Amygdala (tissue), 56 donors: ENCODE measurements at regions not wholly inside any gene's neighbourhood (a gene's known extent, or its start where the extent isn't known, plus 50 kb on each side); places are given as distances from the start of the nearest gene placed in this dataset.
"Not testable (repeated sequence)": the region's sequence is repeated elsewhere in the genome, so short reads cannot be mapped to it uniquely, and the experiment has no call there.

Experiments used
- DNase-seq, 56 donors: peaks; one replicate each; lab custom pipeline; 2025; lab: John Stamatoyannopoulos, UW

DNA sequence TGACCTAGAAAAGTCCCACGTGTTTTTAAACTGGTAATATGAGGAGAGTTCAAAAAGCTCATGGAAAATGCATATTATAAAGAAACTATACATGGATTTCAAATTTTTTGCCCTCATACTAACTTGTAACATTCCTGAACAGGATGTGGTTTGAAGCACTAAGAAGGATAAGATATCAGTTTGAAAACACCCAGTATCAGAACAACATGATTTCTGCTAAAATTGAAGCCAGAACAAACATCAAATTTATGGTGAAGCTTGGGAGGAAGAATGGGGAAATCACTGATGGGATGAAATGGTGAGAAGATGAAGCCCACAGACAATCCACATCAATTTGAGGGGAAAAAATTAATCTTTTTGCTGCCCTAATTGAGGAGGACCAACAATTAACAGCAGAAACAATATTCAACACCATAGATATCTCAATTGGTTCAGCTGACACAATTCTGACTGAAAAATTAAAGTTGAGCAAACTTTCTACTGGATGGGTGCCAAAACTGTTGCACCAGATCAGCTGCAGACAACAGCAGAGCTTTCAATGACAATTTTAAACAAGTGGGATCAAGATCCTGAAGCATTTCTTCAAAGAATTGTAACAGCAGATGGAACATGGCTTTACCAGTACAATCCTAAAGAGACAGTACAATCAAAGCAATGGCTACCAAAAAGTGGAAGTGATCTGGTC lies 113.2 kb upstream of the SNX2 start:
- no peak for DNase-seq

DNA sequence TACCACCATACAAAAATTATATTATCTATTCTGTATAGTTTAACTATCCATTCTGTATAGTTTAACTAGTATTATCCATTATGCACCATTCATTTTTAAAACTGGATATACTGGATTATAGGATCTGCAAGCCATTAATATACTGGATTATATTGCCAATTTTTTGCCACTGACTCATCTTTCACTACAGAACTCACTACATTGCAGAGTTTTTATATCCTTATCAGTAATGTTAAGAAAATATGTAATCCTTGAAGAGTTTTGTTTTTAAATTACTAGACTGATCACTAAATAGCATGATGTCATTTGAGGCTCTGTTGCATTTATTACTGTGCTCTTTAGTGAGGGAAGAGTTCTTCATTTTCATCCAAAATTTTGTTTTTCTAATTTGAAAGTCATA lies 109.8 kb upstream of the SNX2 start:
- no peak for DNase-seq

DNA sequence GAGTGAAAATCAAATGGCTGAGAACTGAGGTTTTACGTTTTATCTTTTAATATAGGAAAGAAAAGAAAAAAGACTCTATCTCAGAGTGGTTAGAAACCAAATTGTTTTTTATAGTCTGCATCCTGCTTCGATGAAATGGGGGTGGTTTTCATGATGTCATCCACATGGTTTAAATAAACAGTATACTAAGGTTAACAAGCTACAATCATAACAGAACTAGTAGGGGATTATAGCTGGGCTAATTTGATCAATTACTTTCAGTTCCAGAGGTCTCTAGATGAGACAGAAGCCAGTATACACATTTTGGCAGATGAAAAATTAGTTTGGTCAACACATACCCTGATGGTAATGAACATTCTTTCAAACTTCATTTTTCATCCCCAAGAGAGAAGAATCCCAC lies 106.3 kb upstream of the SNX2 start:
- no peak for DNase-seq

DNA sequence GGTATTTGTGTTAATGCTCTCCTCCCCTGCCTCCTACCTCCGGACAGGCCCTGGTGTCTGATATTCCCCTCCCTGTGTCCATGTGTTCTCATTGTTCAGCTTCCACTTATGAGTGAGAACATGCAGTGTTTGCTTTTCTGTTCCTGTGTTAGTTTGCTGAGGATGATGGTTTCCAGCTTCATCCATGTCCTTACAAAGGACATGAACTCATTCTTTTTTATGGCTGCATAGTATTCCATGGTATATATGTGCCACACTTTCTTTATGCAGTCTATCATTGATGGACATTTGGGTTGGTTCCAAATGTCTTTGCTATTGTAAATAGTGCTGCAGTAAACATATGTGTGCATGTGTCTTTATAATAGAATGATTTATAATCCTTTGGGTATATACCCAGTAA lies 105.2 kb upstream of the SNX2 start:
- DNase-seq = not testable (repeated sequence)

DNA sequence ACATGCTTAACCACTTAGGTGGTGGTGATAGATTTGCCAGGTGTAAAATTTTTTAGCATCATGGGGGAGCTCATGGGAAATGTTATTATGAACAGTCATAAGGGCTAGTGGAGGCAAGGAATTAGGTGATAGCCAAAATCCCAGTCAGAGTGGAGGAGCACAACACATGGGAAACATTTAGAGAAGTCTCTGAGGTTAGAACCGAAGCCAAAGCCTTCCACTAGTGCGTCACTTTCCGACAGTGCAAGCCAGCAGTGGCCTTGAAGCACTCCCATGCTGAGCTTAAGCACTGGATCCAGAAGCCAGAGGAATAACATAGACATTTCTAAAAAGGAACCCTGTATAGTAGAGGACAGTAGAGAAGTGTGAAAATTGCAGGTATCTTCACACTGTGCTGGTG lies 101.5 kb upstream of the SNX2 start:
- no peak for DNase-seq

DNA sequence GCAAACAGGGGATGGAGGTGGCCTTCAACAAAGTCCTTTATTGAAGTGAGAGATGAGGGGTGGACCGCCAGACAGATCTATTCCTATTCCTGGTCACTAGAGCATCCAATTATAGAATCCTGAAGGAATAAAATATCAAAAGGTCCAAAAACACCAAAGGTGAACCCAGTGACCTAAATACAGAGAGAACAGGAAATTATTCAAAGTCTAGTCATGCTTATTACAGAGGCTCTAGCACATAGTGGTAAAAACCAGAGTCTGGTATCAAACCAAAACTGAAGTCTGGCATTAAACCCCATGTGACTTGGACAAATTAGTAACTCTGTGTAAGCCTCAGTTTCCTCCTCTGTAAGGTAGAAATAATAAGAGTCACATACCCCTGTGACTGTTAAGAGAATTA lies 100.5 kb upstream of the SNX2 start:
- no peak for DNase-seq

DNA sequence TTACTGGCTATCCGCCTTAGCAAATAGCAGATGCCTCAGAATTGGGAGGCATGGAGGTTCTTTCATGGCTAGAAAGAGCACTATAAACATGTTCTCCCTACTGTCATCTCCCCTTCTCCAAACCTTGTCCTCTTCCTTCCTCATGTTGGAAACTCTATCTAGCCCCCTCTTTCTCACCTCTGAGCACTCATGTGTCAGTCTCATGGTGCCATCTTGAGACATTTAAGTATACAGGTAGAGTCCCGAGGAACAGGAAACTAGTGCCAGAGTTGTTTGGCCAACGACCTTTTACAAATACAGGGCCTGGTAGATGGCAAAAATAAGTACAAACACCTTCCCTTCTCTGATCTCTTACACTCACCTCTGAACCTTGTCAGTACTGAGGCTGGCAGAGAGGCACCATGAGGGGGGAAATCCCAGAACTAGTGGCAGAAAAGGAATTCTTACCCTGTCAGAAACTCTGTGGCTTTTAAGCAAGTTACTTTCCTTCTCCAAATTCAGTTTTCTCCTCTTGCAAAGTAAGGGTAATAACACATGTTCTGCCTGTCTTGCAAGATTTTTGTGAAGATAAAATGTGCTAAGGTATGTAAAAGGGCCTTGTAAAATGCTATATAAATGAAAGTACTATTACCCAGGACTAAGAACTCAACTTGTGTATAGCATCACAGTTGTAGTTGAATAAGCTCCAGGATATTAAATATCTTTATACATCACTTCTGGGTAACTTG lies 94.1 kb upstream of the SNX2 start:
- no peak for DNase-seq

DNA sequence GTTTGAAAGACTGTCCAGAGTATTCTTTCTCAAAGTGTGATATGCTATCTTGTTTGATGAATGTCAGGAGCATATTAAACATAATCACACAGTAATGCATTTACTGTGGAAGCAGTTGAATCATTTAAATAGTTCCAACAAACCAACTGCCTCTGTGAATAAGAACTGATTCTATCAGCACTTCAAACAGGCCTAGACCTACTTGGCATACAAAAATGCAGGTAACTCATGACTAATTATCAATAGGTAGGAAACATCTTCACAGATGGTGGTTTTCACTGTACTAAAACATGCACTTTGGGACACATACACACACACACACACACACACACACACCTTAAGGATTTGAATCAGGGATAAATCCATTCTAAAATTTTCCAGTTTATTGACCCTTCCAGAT lies 91.2 kb upstream of the SNX2 start:
- DNase-seq = no peak

DNA sequence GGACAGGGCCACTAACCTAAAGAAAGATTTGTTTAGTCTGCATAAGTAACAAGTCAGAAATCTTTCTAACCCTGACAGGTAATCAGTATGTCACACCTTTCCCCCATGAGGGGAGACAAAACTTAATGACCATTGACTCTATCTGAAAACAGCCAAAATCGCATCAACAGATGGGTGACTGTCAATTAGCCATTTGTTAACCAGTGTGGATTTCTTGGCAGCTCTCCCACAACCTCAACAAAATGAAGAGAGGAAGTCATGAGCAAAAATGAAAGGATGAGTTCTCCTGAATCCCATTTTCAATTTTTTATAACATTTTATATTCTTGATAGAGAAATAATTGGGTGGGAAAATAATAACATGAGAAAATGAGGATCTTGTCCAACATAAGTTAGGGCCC lies 84.6 kb upstream of the SNX2 start:
- DNase-seq = no peak

DNA sequence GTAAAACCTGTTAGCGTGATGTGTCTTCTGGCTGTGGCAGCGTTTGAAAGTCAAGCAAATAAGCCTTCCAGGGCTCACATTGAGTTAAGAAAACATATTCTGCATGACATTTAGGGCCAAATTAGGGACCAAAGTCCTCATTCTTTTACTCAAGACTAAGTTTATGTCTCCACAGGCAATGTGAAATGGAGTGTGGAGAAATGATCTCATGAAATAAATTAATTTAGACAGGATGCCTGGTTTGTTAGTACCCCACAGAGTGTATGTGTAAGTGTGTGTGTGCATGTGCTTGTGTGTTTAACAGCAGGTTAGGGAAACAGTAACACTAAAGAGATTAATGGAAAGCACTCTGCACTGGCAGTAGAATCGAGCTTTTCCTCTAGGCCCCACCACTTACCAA lies 82.9 kb upstream of the SNX2 start:
- DNase-seq = no peak

DNA sequence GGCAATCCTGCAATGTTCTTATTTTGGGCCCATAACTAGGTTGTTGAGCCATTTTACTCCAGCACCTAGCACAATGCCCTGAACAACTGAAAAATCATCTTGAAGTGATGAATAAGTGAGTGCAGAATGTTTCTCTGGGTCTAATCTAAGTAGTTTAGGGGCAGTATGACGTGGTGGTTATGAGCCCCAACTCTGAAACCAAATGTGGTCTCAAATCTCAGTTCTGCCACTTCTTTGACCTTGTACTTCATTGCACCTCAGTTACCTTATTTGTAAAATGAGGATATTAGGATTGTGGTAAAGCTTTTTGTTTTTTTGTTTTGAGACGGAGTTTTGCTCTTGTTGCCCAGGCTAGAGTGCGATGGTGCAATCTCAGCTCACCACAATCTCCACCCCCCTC lies 80.9 kb upstream of the SNX2 start:
- no peak for DNase-seq

DNA sequence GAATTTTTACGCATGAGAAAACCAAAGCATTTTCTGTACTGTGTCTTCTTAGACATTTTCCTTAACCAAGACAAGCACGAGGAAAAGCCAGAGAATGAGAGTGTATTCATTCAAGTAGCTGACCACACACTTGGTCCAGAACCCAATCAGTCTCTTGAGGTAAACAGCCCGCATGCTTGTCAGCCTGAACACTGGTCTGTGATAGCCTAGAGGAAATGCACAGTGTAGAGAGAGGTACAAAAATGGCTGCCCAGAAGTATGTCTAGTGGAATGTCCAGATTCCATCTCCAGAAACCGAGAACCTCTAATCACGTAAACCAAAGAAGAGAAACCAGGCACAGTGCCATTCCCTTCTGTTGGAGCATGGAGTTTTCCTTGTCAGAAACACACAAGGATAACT lies 80.0 kb upstream of the SNX2 start:
- no peak for DNase-seq

DNA sequence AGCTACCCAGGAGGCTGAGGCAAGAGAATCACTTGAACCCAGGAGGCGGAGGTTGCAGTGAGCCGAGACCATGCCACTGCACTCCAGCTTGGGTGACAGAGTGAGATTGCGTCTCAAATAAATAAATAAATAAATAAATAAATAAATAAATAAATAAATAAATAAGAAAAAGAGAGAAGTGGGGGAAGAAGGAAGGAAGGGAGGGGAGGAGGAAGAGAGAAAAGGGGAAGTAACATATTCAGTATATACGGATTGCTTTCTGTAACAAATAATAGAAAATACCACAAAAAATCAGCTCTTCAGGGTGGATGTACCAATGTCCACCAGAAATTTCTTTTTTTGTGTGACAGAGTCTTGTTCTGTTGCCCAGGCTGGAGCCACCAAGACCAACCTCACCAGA lies 78.1 kb upstream of the SNX2 start:
- DNase-seq = not testable (repeated sequence)

DNA sequence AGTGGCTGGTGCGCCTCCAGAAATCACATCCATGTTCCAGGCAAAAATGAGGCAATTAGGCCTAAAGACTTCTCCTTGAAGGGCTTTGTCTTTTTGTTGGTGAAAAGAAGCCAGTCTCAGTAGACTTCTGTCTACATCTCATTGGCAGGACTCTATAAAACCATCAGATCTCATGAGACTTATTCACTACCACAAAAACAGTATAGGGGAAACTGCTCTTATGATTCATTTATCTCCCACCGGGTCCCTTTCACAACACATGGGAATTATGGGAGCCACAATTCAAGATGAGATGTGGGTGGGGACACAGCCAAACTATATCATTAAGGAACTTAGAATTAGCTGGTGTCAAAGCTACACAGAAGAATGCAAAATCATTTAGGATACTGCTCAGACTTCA lies 77.7 kb upstream of the SNX2 start:
- DNase-seq = no peak

DNA sequence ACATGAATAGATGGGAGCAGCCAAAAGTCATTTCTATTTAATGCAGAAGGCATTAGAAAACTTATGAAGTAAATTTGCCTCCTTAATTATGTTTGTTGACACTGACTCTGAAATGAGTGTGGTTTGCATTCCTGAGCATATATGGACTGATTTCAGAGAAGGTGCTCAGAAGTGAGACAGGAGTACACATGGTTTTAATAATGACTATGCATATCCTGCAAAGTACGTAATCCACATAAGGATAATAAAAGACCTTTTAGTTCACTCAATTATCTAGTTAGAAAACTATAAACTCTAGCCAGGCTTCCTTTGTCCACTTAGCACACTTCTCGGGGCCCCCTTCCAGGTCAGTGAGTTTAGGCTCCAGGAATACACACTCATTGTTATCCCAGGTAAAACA lies 75.7 kb upstream of the SNX2 start:
- DNase-seq = no peak

DNA sequence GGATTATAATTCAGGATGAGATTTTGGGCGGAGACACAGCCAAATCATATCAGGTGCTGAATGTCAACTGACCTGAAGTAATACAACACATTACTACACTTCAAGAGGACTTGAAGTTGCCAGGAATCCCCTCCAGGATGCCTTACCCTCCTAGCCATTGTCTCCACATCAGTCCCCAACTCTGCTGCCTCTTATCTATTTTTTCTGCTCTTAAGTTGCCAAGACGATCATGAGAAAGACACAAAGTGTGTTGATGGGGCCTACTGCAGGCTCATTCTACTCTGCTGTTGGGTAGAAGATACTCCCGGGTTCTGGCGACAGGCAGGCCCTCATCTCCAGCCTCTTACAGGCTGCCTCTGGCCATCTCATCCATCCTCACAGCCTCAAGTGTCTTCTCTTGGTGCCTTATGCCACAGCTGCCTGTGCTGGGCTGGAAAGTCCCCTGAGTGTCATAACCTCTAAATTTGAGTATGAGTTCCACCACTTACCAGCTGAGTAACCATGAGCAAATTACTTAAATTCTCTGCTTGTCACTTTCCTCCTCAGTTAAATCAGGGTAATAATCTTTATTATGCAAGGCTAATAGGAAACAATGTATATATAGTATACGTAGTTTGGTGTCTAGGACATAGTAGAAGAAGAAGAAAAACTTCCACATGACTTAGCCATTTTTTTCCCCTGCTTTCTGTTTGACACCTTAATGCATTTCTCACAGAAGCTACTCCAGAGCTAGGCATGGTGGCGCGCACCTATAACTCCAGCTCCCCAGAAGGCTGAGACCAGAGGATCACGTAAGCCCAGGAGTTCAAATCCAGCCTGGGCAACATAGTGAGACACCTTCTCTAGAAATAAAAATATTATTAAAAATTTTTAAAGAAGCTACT lies 73.0 kb upstream of the SNX2 start:
- no peak for DNase-seq

DNA sequence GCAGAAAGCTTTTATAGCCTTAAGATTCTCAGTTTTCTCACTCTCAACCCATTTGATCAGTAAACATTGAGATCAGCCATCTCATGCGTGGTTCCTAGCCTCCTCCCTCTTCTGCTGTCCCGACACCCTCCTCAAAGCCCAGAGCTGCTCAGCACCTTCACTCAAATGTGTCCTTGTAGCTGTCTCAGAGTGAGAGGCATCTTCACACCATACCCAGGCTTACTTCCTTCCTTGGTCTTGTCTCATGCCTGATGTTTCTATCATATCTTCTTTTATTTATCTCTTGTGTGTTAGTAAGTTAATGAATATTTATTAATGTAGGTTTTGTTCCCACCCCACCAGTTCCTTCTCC lies 72.4 kb upstream of the SNX2 start:
- DNase-seq = no peak

DNA sequence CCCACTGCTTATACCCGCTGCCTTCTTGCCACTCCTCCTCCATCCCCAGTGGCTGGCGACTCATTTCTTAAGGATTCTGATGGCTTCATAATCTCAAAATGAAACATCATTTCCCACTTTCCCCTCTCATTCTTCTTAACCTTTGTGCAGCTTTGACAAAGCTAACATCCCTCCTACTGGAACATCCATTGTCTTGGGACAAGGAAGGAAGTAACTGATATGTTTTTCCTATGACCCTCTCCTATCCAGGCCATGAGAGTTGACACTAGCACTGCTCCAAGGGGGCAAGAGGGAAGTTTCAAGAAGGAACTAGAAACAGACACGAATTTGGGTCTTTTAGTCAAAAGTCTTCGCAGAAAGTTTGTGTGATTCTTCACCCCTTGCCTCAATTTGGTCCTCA lies 71.7 kb upstream of the SNX2 start:
- no peak for DNase-seq

DNA sequence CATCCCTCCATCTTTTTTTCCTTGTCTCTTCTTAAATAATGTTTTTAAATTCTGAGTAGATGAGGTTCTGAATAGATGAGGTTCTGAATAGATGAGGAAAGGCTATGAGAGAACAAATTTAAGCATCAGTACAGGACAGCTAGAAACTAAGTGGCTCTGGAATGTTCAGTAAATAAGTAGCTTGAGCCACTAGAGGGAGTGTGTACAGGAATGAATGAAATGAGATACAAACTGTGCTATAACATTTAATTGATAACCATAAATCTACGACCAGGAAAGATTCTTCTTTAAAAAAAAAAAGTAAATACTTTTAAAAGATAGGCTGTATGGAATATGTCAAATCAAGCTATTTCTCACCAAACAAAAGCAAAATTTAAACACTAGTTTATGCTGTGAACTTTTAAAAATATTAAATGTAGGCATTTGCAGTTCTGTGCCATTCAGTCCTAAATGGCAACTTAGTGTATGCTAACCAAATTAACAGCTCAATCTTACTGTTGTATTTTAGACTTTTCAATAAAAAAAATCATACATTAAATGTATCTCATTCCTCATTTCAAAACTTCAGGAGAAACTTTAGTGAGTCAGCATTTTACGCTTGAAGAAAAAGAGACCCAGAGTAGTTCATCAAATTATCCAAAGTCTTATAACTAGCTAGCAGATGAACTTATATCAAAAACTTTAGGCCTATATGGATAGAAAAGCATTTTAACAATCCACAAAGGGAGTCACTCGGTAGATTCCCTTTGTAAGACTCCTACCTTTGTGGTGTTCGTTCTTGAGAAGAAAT lies 70.4 kb upstream of the SNX2 start:
- no peak for DNase-seq

DNA sequence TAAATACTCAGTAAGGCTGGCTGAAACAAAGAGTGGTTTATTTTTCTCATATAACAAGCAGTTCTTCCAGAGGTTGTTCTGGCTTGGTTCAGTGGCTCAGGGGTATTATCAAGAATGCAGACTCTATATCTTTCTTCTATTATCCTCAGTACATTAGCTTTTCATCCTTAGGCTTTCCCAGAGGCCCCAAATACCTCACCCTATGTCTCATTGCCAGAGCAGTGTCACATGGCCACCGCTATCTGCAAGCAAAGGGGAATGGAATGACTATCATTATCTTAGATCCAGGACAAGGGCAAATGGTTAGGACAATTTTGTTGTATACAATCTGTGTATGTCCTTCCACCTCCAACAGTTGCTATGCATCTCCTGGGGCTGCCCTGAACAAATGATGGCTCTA lies 69.0 kb upstream of the SNX2 start:
- no peak for DNase-seq

DNA sequence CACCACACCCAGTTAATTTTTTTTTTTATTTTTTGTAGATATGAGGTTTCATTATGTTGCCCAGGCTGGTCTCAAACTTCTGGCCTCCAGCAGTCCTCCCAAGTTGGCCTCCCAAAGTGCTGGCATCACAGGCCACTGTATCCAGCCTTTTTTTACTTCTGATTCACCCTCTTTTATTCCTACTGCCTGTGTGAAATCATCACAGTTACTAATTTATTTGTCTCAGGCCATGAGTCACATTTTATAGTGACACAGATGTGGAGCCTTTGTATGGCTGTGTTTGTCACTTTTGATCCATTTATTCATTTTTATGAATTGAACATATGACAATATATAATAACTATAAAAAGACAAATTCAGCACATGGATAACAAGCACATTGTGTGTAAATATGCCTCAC lies 67.1 kb upstream of the SNX2 start:
- DNase-seq = no peak
